GM04504 (cell line): ENCODE measurements at regions not wholly inside any gene's neighbourhood (a gene's known extent, or its start where the extent isn't known, plus 50 kb on each side); places are given as distances from the start of the nearest gene placed in this dataset.
"Not testable (repeated sequence)": the region's sequence is repeated elsewhere in the genome, so short reads cannot be mapped to it uniquely, and the experiment has no call there.

Source experiments
- DNase-seq: peaks from one replicate; pipeline ENCODE4 v3.0.0-alpha.2; 2012; ENCODE audit warnings: low read depth

DNA sequence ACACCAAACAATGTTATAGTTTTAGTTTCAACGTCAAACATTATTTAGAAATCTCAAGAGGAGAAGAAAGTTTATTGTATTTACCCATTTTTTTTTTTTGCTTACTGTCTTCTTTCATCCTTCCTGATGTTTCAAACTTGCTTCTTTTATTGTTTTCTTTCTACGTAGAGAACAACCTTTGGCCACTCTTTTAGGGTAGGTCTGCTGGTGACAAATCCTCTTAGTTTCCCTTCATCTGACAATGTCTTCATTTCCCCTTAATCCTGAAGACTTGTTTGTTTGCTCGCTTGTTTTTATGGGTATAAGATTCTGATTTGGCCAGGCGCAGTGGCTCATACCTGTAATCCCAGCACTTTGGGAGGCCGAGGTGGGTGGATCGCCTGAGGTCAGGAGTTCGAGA lies 89.1 kb downstream of the RHOU start:
- DNase-seq: no peak

- no peak for DNase-seq
Measured at GRCh38 chr1:228825041-228825440, 89.8 kb downstream of the RHOU start.

DNA sequence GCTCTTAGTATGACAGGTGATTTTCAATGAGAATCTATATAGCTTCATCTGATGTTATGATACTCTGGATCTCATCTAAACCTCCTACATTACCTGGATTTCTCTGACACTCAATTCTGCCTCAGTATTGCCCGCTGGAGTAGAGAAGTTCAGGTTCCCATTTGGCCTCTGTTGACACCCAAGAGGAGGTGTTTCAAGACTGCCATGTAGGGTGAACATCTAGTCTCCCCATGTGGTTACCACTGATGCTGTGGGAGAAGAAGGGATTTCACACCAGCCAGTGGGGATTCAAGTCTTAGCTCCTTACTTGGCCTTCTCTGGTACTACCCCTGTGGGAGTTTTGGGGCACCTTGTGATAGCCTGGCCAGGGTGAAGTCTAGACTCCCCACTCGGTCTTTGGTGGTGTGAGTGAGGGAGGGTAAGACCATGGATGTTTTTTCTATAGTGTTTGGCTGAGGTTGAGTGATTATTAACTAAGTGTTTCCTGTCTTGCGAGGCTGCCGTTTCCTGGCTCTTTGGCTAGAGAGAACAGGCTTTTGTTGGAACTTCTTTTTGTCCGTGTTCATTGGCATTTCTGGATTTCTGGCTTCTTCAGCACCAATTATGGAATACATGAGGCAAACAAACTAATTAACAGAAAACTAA lies 90.7 kb downstream of the RHOU start:
- no peak for DNase-seq

DNA sequence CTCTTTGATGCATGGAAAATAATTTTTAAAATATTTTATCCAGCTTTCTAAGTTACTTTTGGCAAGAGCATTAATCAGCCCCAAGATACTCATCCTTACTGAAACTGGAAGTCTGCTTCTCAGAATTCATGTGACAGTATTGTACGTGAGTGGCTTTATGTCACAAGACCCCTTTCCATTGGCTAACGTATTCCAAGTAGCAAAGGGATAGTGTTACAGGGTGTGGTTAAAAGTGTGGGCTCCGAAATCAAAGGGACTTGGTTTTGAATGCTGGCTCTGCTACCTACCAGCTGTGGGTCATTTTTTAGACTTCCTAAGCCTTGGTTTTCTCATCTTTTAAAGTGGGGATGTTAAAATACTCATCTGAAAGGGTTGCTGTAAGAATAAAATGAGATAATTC lies 91.7 kb downstream of the RHOU start:
- no peak for DNase-seq

- no peak for DNase-seq
Measured at GRCh38 chr1:228828151-228828550, 92.9 kb downstream of the RHOU start.

- DNase-seq: no peak
Measured at GRCh38 chr1:228830185-228830953, 95.1 kb downstream of the RHOU start.

GRCh38 chr1:228830954-228831481 lies 95.7 kb downstream of the RHOU start:
- peak; percentile 13 for DNase-seq

DNA sequence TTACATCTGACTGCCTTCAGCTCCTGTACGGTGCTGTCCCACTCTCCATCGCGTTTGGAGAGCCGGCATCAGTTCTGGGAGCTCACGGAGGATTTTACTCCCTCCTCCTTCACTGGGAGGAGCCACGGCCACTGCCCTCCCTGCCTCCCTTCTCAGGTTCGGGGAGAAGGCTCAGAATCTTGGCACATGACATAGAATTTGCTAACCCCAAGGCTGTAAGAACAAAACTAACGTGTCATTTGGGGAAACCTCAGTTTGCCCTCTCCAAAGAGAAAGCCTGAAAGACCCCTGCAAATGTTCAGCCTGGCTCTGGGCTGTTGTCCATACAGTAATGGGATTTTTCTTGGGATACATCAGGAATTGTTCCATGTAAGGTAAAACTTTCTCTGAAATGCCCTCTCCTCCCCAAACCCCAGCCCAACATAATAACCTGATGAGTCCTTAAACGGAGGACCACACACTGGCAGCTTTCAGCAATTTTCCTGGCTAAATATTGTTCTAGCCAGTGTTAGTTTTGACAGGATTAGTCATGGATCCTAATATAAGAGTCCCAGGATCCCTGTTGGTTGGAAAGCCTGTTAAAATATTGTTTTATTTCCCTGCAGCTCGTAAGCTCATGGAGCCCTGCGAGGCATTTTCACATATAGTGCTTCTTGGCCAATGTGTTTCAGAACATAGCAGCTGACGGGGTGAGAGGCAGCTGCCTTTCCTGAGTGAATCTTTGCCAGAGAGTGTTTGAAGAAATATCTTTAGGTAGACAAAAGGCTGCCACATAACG lies 98.8 kb downstream of the RHOU start:
- no peak for DNase-seq

DNA sequence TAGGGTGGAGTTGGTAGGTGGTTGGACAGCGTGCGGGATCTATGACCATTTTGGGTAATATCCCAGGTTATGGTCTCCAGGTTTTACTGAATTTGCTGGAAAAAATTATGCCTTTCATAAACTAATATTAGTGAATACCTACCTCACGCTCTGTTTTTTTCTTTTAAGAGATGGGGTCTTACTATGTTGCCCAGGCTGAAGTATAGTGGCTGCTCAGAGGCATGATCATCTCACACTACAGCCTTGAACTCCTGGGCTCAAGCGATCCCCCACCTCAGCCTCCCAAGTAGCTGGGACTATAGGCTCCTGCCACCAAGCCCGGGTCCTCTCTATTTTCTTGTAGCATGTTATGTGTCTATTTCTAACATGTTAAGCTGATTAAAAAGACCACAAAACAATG lies 100.2 kb downstream of the RHOU start:
- no peak for DNase-seq

- no peak for DNase-seq
Measured at GRCh38 chr1:228835911-228836310, 100.6 kb downstream of the RHOU start.

DNA sequence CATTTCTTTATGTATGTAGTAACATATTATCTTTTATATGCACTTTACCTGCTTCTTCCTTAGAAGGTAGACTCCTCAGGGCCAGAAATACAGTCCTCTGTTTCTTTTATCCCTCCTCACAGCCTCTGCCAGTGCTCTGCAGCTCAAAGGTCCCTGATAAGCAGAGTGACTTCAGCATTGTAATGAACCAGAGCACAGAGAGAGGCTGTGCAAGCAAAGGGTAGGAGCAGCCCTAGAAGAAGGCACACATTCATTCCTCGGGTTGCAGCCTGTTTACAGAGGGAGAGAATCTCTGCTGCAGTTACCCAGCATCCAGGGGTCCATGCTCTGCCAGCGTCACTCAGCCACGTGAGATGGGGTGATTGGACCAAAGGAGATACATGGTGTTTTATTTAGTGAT lies 101.1 kb downstream of the RHOU start:
- no peak for DNase-seq

DNA sequence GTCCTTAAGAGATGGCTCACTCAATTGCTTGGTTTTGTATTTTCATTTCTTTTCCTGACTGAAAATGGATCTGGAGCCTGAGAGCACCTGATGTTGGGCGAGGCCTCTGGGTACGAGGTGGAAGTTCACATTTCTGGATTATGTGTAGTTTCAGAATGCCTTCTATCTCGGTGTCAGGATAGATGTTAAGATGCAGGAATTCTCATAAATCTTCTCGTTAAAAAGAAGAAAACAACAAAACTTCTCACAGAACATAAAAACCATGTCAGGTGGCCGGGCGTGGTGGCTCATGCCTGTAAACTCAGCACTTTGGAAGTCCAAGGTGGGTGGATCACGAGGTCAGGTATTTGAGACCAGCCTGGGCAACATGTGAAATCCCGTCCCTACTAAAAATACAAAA lies 101.8 kb downstream of the RHOU start:
- DNase-seq: no peak

- peak; percentile 42 for DNase-seq
Measured at GRCh38 chr1:228837817-228838716, 102.8 kb downstream of the RHOU start.

DNA sequence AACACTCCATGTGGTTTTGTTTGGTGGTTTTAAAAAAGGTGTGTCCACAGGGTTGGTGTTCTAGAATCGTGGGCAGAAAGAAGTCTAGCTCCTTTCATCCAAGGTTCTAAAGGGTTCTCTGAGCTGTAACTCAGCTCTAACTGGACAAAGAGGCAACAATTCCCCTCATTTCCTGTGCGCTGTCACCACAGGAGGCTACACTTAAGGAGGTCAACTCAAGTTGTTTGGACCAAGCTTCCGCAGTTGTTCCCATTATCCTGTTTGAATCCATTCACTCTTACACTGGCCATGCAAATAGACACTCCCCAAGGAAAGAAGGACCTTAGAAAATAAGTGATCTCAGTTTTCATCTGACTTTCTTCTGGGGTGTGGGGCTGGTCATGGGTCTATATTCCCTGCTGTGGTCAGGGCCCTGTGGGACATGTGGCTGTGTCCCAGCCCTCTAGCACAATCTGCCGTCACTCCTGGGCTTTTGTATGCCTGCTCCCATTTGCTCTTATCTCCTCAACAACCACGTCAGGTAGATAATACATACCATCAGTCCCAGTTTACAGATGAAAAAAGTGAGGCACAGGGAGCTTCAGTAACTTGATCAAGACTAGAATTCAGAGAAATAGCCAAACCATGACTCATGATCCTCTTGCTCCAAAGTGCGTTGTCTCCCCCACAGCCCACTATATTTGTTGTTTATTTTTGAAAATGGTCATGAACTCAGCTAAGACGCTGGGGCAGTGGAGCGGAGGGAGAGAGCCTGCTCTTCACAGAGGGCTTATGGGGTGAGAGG lies 103.6 kb downstream of the RHOU start:
- no peak for DNase-seq

- no peak for DNase-seq
Measured at GRCh38 chr1:228839656-228840055, 104.4 kb downstream of the RHOU start.

DNA sequence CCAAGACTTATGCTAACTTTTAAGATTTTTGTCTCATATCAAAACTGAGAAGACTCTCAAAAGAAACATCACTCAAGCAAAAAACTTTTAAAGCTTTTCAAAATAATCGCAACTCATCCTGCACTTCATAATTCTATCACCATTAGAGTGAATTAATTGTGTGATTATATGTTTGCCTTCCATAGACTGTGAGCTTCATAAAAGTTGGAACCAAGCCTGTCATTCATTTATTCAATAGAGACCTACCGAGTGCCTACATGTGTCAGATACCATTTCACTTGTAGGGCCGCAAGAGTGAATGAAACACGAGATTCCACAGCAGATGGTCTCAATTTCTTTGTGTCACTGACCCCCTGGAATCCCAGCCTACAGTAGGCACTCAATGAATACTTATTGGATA lies 106.4 kb downstream of the RHOU start:
- DNase-seq: no peak

DNA sequence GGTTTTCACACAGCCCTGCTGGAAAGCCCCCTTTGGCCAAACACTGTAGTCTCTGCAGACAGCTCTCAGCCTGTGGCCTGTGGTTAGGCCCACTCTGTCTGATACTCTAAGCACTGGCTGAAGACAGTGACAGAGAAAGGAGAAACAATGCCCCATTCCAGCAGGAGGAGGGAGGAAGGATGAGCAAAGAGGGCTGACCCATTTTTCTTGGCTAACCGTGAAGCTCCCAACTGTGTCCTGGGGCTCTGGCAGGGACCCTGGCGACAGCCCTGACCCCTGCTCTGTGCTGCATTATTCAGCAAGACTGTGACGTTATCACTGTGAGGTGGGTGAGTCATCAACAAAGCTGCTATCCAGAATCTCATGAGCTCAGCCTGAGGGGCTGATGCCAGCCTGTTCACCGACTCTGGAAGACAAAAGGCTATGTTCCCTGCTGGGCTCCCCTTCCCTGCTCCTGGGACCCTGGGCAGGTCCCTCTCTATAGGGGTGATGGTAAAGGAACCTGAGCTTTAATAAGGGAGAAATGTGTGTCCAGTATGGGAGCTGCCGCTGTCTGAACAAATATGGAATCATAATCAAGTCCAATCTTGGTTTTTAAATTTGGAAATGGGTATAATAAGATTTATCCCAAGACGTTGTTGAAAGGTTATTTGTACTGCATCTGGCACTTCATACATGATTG lies 107.0 kb downstream of the RHOU start:
- peak; percentile 16 for DNase-seq

DNA sequence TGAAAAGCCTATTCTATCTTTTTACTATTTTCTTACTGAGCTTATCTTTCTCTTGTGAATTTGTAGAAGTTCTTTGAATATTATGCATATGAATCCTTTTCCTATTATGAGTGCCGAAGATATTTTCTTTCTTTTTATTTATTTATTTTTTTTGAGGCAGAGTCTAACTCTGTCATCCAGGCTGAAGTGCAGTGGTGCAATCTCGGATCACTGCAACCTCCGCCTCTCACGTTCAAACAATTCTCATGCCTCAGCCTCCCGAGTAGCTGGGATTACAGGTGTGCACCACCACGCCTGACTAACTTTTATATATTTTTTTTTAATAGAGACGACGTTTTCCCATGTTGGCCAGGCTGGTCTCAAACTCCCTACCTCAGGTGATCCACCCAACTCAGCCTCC lies 109.8 kb downstream of the RHOU start:
- no peak for DNase-seq

GRCh38 chr1:228846952-228847351 lies 111.7 kb downstream of the RHOU start:
- no peak for DNase-seq

- not testable (repeated sequence) for DNase-seq
Measured at GRCh38 chr1:228847451-228847850, 112.2 kb downstream of the RHOU start.
